SK-N-SH treated with all-trans-retinoic acid at 6 μM for 48 hours (cell line): ENCODE measurements at regions not wholly inside any gene's neighbourhood (a gene's known extent, or its start where the extent isn't known, plus 50 kb on each side); places are given as distances from the start of the nearest gene placed in this dataset.

ENCODE experiments used
- ATAC-seq: fragments of 200-7000 bp; cut with Tn5 transposase; 3 replicates; pipeline ENCODE4 v1.9.1; 2020; ENCODE audit warnings: mild to moderate bottlenecking, moderate library complexity
- ARNTL ChIP-seq: fragments of 450-650 bp; formaldehyde crosslinking; IDR thresholded peaks from 2 replicates; pipeline ENCODE4 v1.5.0; 2020; ENCODE audit warnings: low read depth, mild to moderate bottlenecking, moderate library complexity, borderline replicate concordance
- BACH2 ChIP-seq: fragments of 250-450 bp; sonication (Bioruptor Pico); IDR thresholded peaks from 2 replicates; pipeline ENCODE4 v1.9.0; 2021; ENCODE audit warnings: mild to moderate bottlenecking, borderline replicate concordance
- CREB5 ChIP-seq: fragments of 250-450 bp; sonication (Bioruptor Pico); IDR thresholded peaks from 2 replicates; pipeline ENCODE4 v1.5.1; 2020; ENCODE audit warnings: low read depth, mild to moderate bottlenecking, moderate library complexity
- CSDC2 ChIP-seq: fragments of 250-450 bp; sonication (Bioruptor Pico); IDR thresholded peaks from 2 replicates; pipeline ENCODE4 v1.5.0; 2020; ENCODE audit warnings: mild to moderate bottlenecking, moderate library complexity
- CSRNP3 ChIP-seq: fragments of 250-450 bp; sonication (Bioruptor Pico); IDR thresholded peaks from 2 replicates; pipeline ENCODE4 v1.5.1; 2021; ENCODE audit warnings: mild to moderate bottlenecking, moderate library complexity
- ESRRG ChIP-seq: fragments of 250-450 bp; sonication (Bioruptor Pico); IDR thresholded peaks from 2 replicates; pipeline ENCODE4 v1.6.1; 2021; ENCODE audit warnings: mild to moderate bottlenecking
- GLIS3 ChIP-seq: fragments of 250-450 bp; sonication (Bioruptor Pico); IDR thresholded peaks from 2 replicates; pipeline ENCODE4 v1.5.0; 2020; ENCODE audit warnings: mild to moderate bottlenecking, moderate library complexity
- ISL1 ChIP-seq: fragments of 250-450 bp; sonication (Bioruptor Pico); IDR thresholded peaks from 2 replicates; pipeline ENCODE4 v2.1.2; 2022; ENCODE audit warnings: mild to moderate bottlenecking, moderate library complexity
- OSR1 ChIP-seq: fragments of 250-450 bp; sonication (Bioruptor Pico); IDR thresholded peaks from 2 replicates; pipeline ENCODE4 v1.8.0; 2022; ENCODE audit warnings: moderate library complexity, mild to moderate bottlenecking, inconsistent platforms
- PATZ1 ChIP-seq: fragments of 250-450 bp; sonication (Bioruptor Pico); IDR thresholded peaks from 2 replicates; pipeline ENCODE4 v1.8.0; 2020; ENCODE audit warnings: mild to moderate bottlenecking, moderate library complexity, borderline replicate concordance
- POU6F1 ChIP-seq: fragments of 250-450 bp; sonication (Bioruptor Pico); IDR thresholded peaks from 2 replicates; pipeline ENCODE4 v1.8.0; 2021; ENCODE audit warnings: low read depth, mild to moderate bottlenecking, moderate library complexity, borderline replicate concordance
- RARB ChIP-seq: fragments of 250-450 bp; sonication (Bioruptor Pico); IDR thresholded peaks from 2 replicates; pipeline ENCODE4 v1.8.0; 2021; ENCODE audit warnings: mild to moderate bottlenecking, moderate library complexity
- SNAI2 ChIP-seq: fragments of 250-450 bp; sonication (Bioruptor Pico); IDR thresholded peaks from 2 replicates; pipeline ENCODE4 v1.5.0; 2020; ENCODE audit warnings: mild to moderate bottlenecking, moderate library complexity
- TCF4 ChIP-seq: fragments of 250-450 bp; sonication (Bioruptor Pico); IDR thresholded peaks from 2 replicates; pipeline ENCODE4 v1.8.0; 2021; ENCODE audit warnings: mild to moderate bottlenecking, moderate library complexity, borderline replicate concordance
- TOX ChIP-seq: fragments of 250-450 bp; sonication (Bioruptor Pico); IDR thresholded peaks from 2 replicates; pipeline ENCODE4 v1.8.0; 2021; ENCODE audit warnings: mild to moderate bottlenecking, moderate library complexity, borderline replicate concordance
- TSHZ2 ChIP-seq: fragments of 250-450 bp; sonication (Bioruptor Pico); IDR thresholded peaks from 2 replicates; pipeline ENCODE4 v1.5.0; 2020; ENCODE audit warnings: mild to moderate bottlenecking, moderate library complexity
- ZC3H10 ChIP-seq: fragments of 250-450 bp; sonication (Bioruptor Pico); IDR thresholded peaks from 2 replicates; pipeline ENCODE4 v1.5.1; 2021; ENCODE audit warnings: mild to moderate bottlenecking, moderate library complexity
- ZFP30 ChIP-seq: fragments of 450-650 bp; formaldehyde crosslinking; IDR thresholded peaks from 2 replicates; pipeline ENCODE4 v1.5.0; 2022; ENCODE audit warnings: mild to moderate bottlenecking, moderate library complexity
- ZNF565 ChIP-seq: fragments of 450-650 bp; formaldehyde crosslinking; conservative IDR thresholded peaks from 2 replicates; pipeline ENCODE4 v1.5.0; 2020; ENCODE audit warnings: low read depth, mild to moderate bottlenecking, moderate library complexity
- ZNF8 ChIP-seq: fragments of 450-650 bp; formaldehyde crosslinking; IDR thresholded peaks from 2 replicates; pipeline ENCODE4 v1.5.0; 2020; ENCODE audit warnings: mild to moderate bottlenecking, moderate library complexity

DNA sequence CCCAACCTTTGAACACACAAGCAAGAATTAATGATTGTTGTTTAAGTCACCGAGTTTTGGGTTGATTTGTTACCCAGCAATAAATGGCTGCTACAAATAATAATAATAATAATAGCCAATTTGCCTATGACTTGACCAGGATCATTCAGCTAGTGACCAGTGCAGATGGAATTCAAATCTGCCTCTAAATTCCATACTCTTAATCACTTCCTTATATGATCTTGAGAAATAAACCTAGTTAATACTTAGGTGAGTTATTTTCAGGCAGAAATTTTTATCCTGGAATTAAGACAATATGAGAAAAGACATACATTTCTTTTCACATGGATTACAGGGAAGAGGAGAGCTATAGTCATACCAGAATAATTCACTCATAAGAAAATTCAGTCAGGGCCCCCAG is 116.0 kb upstream of the GALNT15 start (continued):
- no peak for TF ChIP-seq CREB5 (CRISPR knock-in tag)

- peak; percentile 21; the same call in 2 of the 3 replicates for ATAC-seq
- no peak for TF ChIP-seq CREB5 (CRISPR knock-in tag)
- TF ChIP-seq TOX: no peak
- TF ChIP-seq BACH2 (CRISPR knock-in tag): no peak
- no peak for TF ChIP-seq TCF4 (CRISPR knock-in tag)
- no peak for TF ChIP-seq GLIS3 (CRISPR knock-in tag)
- TF ChIP-seq ISL1 (CRISPR knock-in tag): no peak
- TF ChIP-seq CSRNP3 (CRISPR knock-in tag): no peak
- TF ChIP-seq POU6F1 (CRISPR knock-in tag): no peak
- no peak for TF ChIP-seq ARNTL (CRISPR knock-in tag)
- no peak for TF ChIP-seq RARB (CRISPR knock-in tag)
- no peak for TF ChIP-seq OSR1
- TF ChIP-seq ZNF565 (CRISPR knock-in tag): no peak
- TF ChIP-seq SNAI2 (CRISPR knock-in tag): no peak
- TF ChIP-seq ZFP30: no peak
- no peak for TF ChIP-seq ZC3H10 (CRISPR knock-in tag)
Measured at GRCh38 chr3:16059081-16059537, 115.4 kb upstream of the GALNT15 start.

DNA sequence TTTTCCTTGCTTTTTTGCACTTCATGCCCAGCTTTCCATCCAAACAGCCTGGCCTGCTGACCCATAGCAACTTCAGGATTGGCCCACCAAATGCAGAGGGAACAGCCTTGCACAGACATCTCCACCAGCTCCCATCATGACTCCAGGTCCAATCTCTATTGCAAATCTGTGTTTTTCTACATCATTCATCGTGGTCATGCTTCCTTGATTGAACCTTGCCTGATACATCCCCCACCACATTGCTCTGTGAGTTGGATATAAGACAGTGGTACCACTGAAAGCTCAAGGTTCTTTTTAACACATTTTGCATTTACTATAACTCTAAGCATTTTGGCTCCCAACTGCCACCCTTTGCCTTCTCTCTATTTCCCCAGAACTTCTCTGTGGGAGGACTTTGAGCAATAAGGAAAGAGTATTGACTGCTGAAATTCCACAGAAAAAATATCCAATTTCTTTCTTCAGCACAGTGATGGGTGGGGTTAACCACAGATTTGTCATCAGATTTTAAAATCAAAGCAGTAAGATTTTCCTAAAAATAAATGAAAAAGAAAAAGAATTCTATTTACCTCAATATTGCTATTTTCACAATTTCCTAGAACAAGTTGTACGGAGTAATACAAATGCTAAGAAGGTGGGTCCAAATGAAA is 114.6 kb upstream of the GALNT15 start:
- peak; percentile 3 for ATAC-seq
- TF ChIP-seq ZNF565 (CRISPR knock-in tag) (no peak), TCF4 (CRISPR knock-in tag) (no peak), OSR1 (no peak), ZNF8 (CRISPR knock-in tag) (no peak), CSDC2 (CRISPR knock-in tag) (no peak), GLIS3 (CRISPR knock-in tag) (no peak), ZC3H10 (CRISPR knock-in tag) (no peak), CSRNP3 (CRISPR knock-in tag) (no peak), PATZ1 (no peak), TSHZ2 (no peak), RARB (CRISPR knock-in tag) (no peak), CREB5 (CRISPR knock-in tag) (no peak), TOX (no peak), POU6F1 (CRISPR knock-in tag) (no peak), BACH2 (CRISPR knock-in tag) (no peak), ISL1 (CRISPR knock-in tag) (no peak), ESRRG (CRISPR knock-in tag) (no peak)
